NK-92 treated with Interleukin-12 subunit alpha and Interleukin-12 subunit beta, amount 100 ng/mL, for 24 hours (cell line): ENCODE measurements at regions not wholly inside any gene's neighbourhood (a gene's known extent, or its start where the extent isn't known, plus 50 kb on each side); places are given as distances from the start of the nearest gene placed in this dataset.

ENCODE experiments used
- DNase-seq: peaks from one replicate; lab custom pipeline; 2025; lab: John Stamatoyannopoulos, UW

- no peak for DNase-seq
Measured at GRCh38 chr2:177127821-177128220, 84.8 kb upstream of the HNRNPA3 start.

- no peak for DNase-seq
Measured at GRCh38 chr2:177129610-177130009, 83.0 kb upstream of the HNRNPA3 start.

GRCh38 chr2:177131858-177132257 lies 80.7 kb upstream of the HNRNPA3 start:
- DNase-seq = no peak

GRCh38 chr2:177138823-177139222 lies 73.8 kb upstream of the HNRNPA3 start:
- no peak for DNase-seq

DNA sequence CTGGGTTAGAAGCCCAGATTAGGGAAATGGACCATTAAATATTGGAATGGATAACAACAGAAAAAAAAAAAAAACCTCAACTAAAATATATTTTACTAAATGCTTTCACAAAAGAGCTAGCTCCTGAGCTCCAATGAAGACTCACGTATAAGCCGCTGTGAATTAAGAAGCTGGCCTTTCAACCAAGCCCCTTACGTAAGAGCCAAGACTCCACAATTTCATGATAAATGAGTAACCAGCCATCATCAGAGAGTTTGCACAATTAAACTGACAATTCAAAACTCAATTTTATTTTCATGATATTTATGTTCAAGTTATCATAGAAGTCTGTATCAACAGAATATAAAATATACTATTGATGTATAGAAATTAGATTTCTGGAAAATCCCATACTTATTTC lies 70.7 kb upstream of the HNRNPA3 start:
- DNase-seq = no peak

- DNase-seq = no peak
Measured at GRCh38 chr2:177143444-177143843, 69.2 kb upstream of the HNRNPA3 start.

- no peak for DNase-seq
Measured at GRCh38 chr2:177147093-177147694, 65.4 kb upstream of the HNRNPA3 start.

DNA sequence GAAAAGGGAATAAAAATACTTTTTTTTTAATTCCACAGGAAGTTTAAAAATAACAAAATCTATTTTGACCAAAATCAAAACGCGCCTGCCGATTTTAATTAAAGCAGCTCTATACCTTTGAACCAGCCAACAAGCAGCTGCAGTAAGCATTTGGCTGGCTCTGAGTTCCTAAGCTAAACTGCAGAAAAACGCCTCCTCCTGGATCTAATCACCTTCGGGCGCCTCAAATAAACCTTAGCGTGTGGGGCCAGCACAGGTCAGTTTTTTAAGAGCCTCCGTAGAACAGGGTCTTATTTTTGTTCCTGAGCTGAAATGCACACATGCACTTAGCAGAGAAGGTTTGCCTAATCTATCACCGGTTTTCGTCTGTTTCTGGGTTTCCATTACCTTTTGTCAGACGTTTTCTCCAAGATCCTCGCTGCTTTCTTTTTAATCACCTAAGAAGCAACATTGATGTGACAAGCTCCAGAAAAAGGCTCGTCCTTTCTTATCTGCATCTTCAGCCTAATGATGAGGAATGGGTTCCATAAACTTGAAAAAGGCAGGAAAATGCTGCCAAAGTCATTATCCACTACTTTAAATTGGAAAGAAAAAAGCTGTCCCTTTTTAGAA lies 64.7 kb upstream of the HNRNPA3 start:
- no peak for DNase-seq

DNA sequence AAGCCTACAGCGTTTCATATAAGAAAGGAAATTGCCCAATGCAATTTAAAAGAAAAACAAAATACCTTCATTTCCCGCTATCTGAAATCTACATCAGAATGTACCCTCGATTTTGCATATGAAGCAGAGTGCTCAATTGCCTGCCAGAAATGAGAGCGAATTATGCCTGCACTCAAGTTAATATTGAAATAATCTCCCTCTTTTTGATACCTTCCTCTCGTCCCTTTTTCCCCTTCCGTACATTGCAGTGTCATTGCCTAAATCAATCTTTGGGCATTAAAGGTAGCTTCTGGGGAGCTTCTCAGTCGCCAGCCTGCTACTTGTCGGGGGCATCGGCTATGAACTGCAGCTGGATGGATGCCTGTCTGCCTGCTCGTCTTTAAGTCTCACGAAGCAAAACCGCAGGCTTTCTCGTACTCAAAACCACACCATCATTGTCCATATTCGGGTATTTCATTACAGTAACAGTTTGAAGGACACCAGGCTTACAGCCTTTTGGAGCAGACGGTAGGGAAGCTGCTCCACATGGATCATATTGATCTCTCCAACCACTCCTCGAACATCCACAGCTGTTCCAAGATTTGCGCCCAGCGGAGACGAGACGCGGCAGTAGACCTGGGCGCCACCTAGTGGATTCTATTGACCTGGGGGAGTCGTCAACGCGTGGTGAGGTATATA lies 64.0 kb upstream of the HNRNPA3 start:
- peak; percentile 37 for DNase-seq

- DNase-seq = no peak
Measured at GRCh38 chr2:177149155-177149503, 63.5 kb upstream of the HNRNPA3 start.

- no peak for DNase-seq
Measured at GRCh38 chr2:177153805-177154204, 58.8 kb upstream of the HNRNPA3 start.

- no peak for DNase-seq
Measured at GRCh38 chr2:177154809-177155208, 57.8 kb upstream of the HNRNPA3 start.

DNA sequence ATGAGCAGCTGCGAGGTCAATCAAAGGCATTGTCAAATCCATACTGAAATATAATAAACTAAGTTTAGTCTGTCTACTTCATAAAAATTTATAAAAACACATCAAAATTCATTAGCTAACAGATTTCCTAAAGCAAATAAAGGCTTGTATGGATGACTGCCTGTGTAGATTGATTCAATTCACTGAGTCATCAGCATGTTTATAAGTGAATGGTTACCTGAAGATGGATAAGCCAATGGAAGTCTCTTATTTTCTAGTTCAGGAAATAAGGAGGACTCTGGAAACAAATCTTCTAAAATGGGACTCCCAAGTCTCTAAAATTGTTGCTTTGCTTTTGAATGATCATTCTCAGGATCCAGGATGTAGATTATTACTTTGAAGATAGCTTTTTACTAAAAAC lies 57.0 kb upstream of the HNRNPA3 start:
- DNase-seq = no peak

GRCh38 chr2:177161741-177162460 lies 50.7 kb upstream of the HNRNPA3 start:
- DNase-seq = no peak
